Right atrium auricular region (tissue), 2 donors: ENCODE measurements at regions not wholly inside any gene's neighbourhood (a gene's known extent, or its start where the extent isn't known, plus 50 kb on each side); places are given as distances from the start of the nearest gene placed in this dataset.

ENCODE experiments used
- DNase-seq: peaks from one replicate; pipeline ENCODE4 v3.0.0-alpha.2; 2019; ENCODE audit warnings: low spot score
- H3K27ac ChIP-seq, 2 donors: fragments of 200-600 bp; sonication (generic); 1 replicate in 1 of 2; 2 replicates in 1 of 2; pipeline ENCODE4 v1.5.1; 2016 to 2019
- H3K27me3 ChIP-seq, 2 donors: fragments of 200-600 bp; sonication (generic); one replicate each; pipeline versions ENCODE4 v1.5.1 to v1.6.0; 2017 to 2019
- H3K36me3 ChIP-seq: fragments of 200-600 bp; sonication (generic); one replicate; pipeline ENCODE4 v1.5.1; 2016
- H3K4me1 ChIP-seq, 2 donors: fragments of 200-600 bp; sonication (generic); one replicate each; pipeline versions ENCODE4 v1.5.1 to v1.6.0; 2017 to 2019
- H3K4me3 ChIP-seq, 2 donors: fragments of 200-600 bp; sonication (generic); 1 replicate in 1 of 2; 2 replicates in 1 of 2; pipeline ENCODE4 v1.5.1; 2017 to 2019; ENCODE audit warnings: mild to moderate bottlenecking in 1 of 2, moderate library complexity in 1 of 2
- H3K9me3 ChIP-seq, 2 donors: fragments of 200-600 bp; sonication (generic); one replicate each; pipeline ENCODE4 v1.5.1; 2019
- CTCF ChIP-seq, 2 donors: fragments of 200-600 bp; sonication (generic); IDR thresholded peaks; one replicate each; pipeline ENCODE4 v1.5.1; 2019; ENCODE audit warnings: antibody characterized with exemption in 2 of 2

- Histone ChIP-seq H3K9me3 (no peaks in the 10 kb centered on the region), H3K27me3 (no peaks in the 10 kb centered on the region), H3K4me3 (no peak overlapping the region), H3K27ac (no peak overlapping the region), H3K36me3 (no peaks in the 10 kb centered on the region), H3K4me1 (no peaks in the 10 kb centered on the region)
- no peak for TF ChIP-seq CTCF (IDR thresholded peaks at IDR 0.05)
- DNase-seq, result no peak
Measured at GRCh38 chr12:29869946-29870345, 86.2 kb upstream of the TMTC1 start.

- H3K4me3 ChIP-seq, result no peak overlapping the region
- no peak for DNase-seq
- TF ChIP-seq CTCF (IDR thresholded peaks at IDR 0.05), result no peak
Measured at GRCh38 chr12:29867823-29868222, 84.1 kb upstream of the TMTC1 start.

GRCh38 chr12:29863665-29864064 is 79.9 kb upstream of the TMTC1 start:
- Histone ChIP-seq H3K4me3 (no peak overlapping the region), H3K36me3 (no peaks in the 10 kb centered on the region), H3K27ac (no peak overlapping the region), H3K4me1 (no peaks in the 10 kb centered on the region), H3K27me3 (no peaks in the 10 kb centered on the region), H3K9me3 (no peaks in the 10 kb centered on the region)
- DNase-seq, result no peak
- no peak for TF ChIP-seq CTCF (IDR thresholded peaks at IDR 0.05)

More at GRCh38 chr12:29867823-29868222, 84.1 kb upstream of the TMTC1 start:
- Histone ChIP-seq H3K27ac (no peak overlapping the region), H3K27me3 (no peaks in the 10 kb centered on the region), H3K9me3 (no peaks in the 10 kb centered on the region), H3K4me1 (no peaks in the 10 kb centered on the region), H3K36me3 (no peaks in the 10 kb centered on the region)

GRCh38 chr12:29858270-29858786 is 74.6 kb upstream of the TMTC1 start:
- no peaks in the 10 kb centered on the region for H3K9me3 ChIP-seq
- TF ChIP-seq CTCF (IDR thresholded peaks at IDR 0.05), result no peak
- H3K27me3 ChIP-seq, result no peaks in the 10 kb centered on the region
- H3K4me3 ChIP-seq, result no peak overlapping the region
- no peak for DNase-seq
- no peak overlapping the region for H3K27ac ChIP-seq
- no peaks in the 10 kb centered on the region for H3K36me3 ChIP-seq
- no peaks in the 10 kb centered on the region for H3K4me1 ChIP-seq

GRCh38 chr12:29847246-29847645 is 63.5 kb upstream of the TMTC1 start:
- no peak overlapping the region for H3K27ac ChIP-seq

More at GRCh38 chr12:29847246-29847645, 63.5 kb upstream of the TMTC1 start:
- no peaks in the 10 kb centered on the region for H3K27me3 ChIP-seq
- no peak overlapping the region for H3K4me3 ChIP-seq
- DNase-seq, result no peak
- H3K9me3 ChIP-seq, result peaks cover 0 to 9% of the 10 kb centered on the region in 2 donors
- no peak for TF ChIP-seq CTCF (IDR thresholded peaks at IDR 0.05)
- H3K4me1 ChIP-seq, result no peaks in the 10 kb centered on the region
- no peaks in the 10 kb centered on the region for H3K36me3 ChIP-seq
